Cardiac septum (tissue), 1 donor: ENCODE measurements at regions not wholly inside any gene's neighbourhood (a gene's known extent, or its start where the extent isn't known, plus 50 kb on each side); places are given as distances from the start of the nearest gene placed in this dataset.
"Not testable (repeated sequence)": the region's sequence is repeated elsewhere in the genome, so short reads cannot be mapped to it uniquely, and the experiment has no call there.

Source experiments
- DNase-seq: peaks from one replicate; pipeline ENCODE4 v3.0.0-alpha.2; 2020; ENCODE audit warnings: low spot score
- intact Hi-C: fragments of 100-400 bp; cut with DNase I; formaldehyde crosslinking; loops from one replicate; pipeline ENCODE4 v1.14.0; 2022
- donor health status: DM: no; HTN: no; CAD: no.

GRCh38 chr18:1581581-1581980, 676.9 kb downstream of the ADCYAP1 start:
- DNase-seq: no peak
- intact Hi-C loops: loop anchor here (10.0 kb wide), 1 partner anchor 643 kb away; no protein-coding TSS in a partner anchor

GRCh38 chr18:1585881-1586488, 681.3 kb downstream of the ADCYAP1 start:
- intact Hi-C loops: loop anchor here (10.0 kb wide), 1 partner anchor 639 kb away; no protein-coding TSS in a partner anchor
- DNase-seq: no peak

- DNase-seq: no peak
- intact Hi-C loops: no loop called here
Measured at GRCh38 chr18:1593091-1593490, 688.4 kb downstream of the ADCYAP1 start.

GRCh38 chr18:1595195-1595594, 690.5 kb downstream of the ADCYAP1 start:
- no peak for DNase-seq
- intact Hi-C loops: no loop called here

- DNase-seq: no peak
- intact Hi-C loops: no loop called here
Measured at GRCh38 chr18:1599196-1599595, 694.5 kb downstream of the ADCYAP1 start.

GRCh38 chr18:1604751-1605150, 700.1 kb downstream of the ADCYAP1 start:
- no peak for DNase-seq
- intact Hi-C loops: no loop called here

- intact Hi-C loops: no loop called here
Measured at GRCh38 chr18:1618364-1618763, 713.7 kb downstream of the ADCYAP1 start.

GRCh38 chr18:1619507-1619906, 714.8 kb downstream of the ADCYAP1 start:
- no peak for DNase-seq
- intact Hi-C loops: no loop called here

More at GRCh38 chr18:1618364-1618763, 713.7 kb downstream of the ADCYAP1 start:
- DNase-seq: no peak

GRCh38 chr18:1624612-1625011, 719.9 kb downstream of the ADCYAP1 start:
- no peak for DNase-seq
- intact Hi-C loops: no loop called here

- intact Hi-C loops: no loop called here
- no peak for DNase-seq
Measured at GRCh38 chr18:1627494-1627893, 722.8 kb downstream of the ADCYAP1 start.

- no peak for DNase-seq
- intact Hi-C loops: no loop called here
Measured at GRCh38 chr18:1648712-1649111, 744.0 kb downstream of the ADCYAP1 start.

- intact Hi-C loops: no loop called here
- DNase-seq: no peak
Measured at GRCh38 chr18:1652018-1652417, 747.3 kb downstream of the ADCYAP1 start.

- DNase-seq: no peak
- intact Hi-C loops: no loop called here
Measured at GRCh38 chr18:1653873-1654272, 749.2 kb downstream of the ADCYAP1 start.

- intact Hi-C loops: no loop called here
- DNase-seq: no peak
Measured at GRCh38 chr18:1657876-1658275, 753.2 kb downstream of the ADCYAP1 start.

- intact Hi-C loops: no loop called here
- DNase-seq: no peak
Measured at GRCh38 chr18:1658908-1659566, 754.4 kb downstream of the ADCYAP1 start.

- intact Hi-C loops: no loop called here
- DNase-seq: no peak
Measured at GRCh38 chr18:1663879-1664705, 759.4 kb downstream of the ADCYAP1 start.

- intact Hi-C loops: no loop called here
Measured at GRCh38 chr18:1665079-1665478, 760.4 kb downstream of the ADCYAP1 start.

GRCh38 chr18:1668279-1668678, 763.6 kb downstream of the ADCYAP1 start:
- no peak for DNase-seq
- intact Hi-C loops: no loop called here

More at GRCh38 chr18:1665079-1665478, 760.4 kb downstream of the ADCYAP1 start:
- no peak for DNase-seq

- DNase-seq, intact Hi-C loops: not testable (repeated sequence)
Measured at GRCh38 chr18:1671710-1672109, 767.0 kb downstream of the ADCYAP1 start.

- intact Hi-C loops: no loop called here
Measured at GRCh38 chr18:1676387-1676786, 771.7 kb downstream of the ADCYAP1 start.

GRCh38 chr18:1680108-1680507, 775.4 kb downstream of the ADCYAP1 start:
- intact Hi-C loops: no loop called here
- DNase-seq: no peak

More at GRCh38 chr18:1676387-1676786, 771.7 kb downstream of the ADCYAP1 start:
- DNase-seq: no peak
